ENCODE measurements at regions not wholly inside any gene's neighbourhood (a gene's known extent, or its start where the extent isn't known, plus 50 kb on each side); places are given as distances from the start of the nearest gene placed in this dataset.
"Not testable (repeated sequence)": the region's sequence is repeated elsewhere in the genome, so short reads cannot be mapped to it uniquely, and the experiment has no call there.

GRCh38 chr17:77622084-77622483 lies 336.4 kb upstream of the TNRC6C start:
- DNase-seq; H3K4me3 Mint-ChIP-seq; ATAC-seq (ENCODE audit: low read depth); H3K9me3 Mint-ChIP-seq; POLR2A ChIA-PET; H3K27me3 Mint-ChIP-seq; H3K27ac Mint-ChIP-seq; H3K36me3 Mint-ChIP-seq: not testable (repeated sequence)
- H3K4me1 Mint-ChIP-seq, result peaks cover 17% of the 10 kb centered on the region

DNA sequence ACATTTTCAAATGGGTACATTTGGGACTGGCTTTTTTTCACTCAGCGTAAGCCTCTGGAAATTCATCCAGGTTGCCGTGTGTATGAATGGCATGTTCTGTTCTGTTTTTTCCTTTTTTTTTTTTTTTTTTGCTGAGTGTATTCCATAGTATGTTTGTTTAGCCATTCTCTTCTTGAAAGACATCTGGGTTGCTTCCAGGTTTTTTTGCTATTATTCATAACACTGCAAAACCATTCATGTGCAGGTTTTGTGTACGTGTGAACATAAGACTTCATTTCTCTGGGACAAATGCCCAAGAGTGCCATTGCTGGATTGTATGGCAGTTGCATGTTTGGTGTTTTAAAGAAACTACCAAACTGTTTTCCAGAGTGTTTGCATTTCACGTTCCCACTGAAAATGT lies 335.9 kb upstream of the TNRC6C start:
- POLR2A ChIA-PET, result no interaction called here
- peaks cover 15% of the 10 kb centered on the region for H3K4me1 Mint-ChIP-seq
- H3K27ac Mint-ChIP-seq, result no peak overlapping the region
- H3K36me3 Mint-ChIP-seq, result peaks cover 7% of the 10 kb centered on the region
- DNase-seq (no peak), ATAC-seq (ENCODE audit: low read depth) (no peak)
- H3K4me3 Mint-ChIP-seq, result no peak overlapping the region
- H3K27me3 Mint-ChIP-seq, result peaks cover 7% of the 10 kb centered on the region
- peaks cover 9% of the 10 kb centered on the region for H3K9me3 Mint-ChIP-seq

DNA sequence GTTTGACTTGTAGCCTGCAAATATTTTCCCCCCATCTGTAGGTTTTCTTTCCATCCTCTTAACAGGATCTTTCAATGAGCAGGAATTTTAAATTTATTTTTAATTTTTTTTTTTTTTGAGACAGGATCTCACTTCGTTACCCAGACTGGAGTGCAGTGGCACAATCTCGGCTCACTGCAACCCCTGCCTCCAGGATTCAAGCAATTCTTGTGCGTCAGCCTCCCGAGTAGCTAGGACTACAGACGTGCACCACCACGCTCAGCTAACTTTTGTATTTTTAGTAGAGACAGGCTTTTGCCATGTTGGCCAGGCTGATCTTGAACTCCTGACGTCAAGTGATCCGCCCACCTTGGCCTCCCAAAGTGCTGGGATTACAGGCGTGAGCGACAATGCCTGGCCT lies 335.2 kb upstream of the TNRC6C start:
- H3K27me3 Mint-ChIP-seq; H3K4me3 Mint-ChIP-seq; H3K4me1 Mint-ChIP-seq; DNase-seq; H3K36me3 Mint-ChIP-seq; H3K27ac Mint-ChIP-seq; ATAC-seq (ENCODE audit: low read depth); POLR2A ChIA-PET: not testable (repeated sequence)
- peaks cover 12% of the 10 kb centered on the region for H3K9me3 Mint-ChIP-seq

DNA sequence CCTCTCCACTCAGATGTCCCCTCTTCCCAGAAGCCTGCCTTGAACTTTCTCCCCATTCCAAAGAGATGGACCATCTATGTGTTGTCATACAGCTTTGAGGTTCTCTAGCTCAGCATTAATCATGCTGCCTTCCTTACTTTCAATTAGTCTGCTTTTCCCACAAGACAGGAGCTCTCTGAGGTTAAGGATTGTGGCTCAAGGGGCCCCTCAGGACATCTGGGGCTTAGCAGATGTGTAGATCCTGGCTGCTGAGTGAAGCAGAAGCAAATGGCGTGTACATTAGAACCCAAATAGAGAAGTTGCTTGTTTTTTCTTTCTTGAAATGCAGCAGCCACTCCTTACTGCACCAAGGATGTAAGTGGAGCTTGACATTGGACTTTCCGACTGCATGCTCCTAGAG lies 330.5 kb upstream of the TNRC6C start:
- peaks cover 10% of the 10 kb centered on the region for H3K9me3 Mint-ChIP-seq
- DNase-seq, result no peak
- no peak overlapping the region for H3K4me3 Mint-ChIP-seq
- H3K27me3 Mint-ChIP-seq, result peaks cover 9% of the 10 kb centered on the region
- H3K27ac Mint-ChIP-seq, result no peak overlapping the region
- peaks cover 7% of the 10 kb centered on the region for H3K36me3 Mint-ChIP-seq
- H3K4me1 Mint-ChIP-seq, result no peaks in the 10 kb centered on the region
- no peak for ATAC-seq (ENCODE audit: low read depth)
- POLR2A ChIA-PET, result no interaction called here

DNA sequence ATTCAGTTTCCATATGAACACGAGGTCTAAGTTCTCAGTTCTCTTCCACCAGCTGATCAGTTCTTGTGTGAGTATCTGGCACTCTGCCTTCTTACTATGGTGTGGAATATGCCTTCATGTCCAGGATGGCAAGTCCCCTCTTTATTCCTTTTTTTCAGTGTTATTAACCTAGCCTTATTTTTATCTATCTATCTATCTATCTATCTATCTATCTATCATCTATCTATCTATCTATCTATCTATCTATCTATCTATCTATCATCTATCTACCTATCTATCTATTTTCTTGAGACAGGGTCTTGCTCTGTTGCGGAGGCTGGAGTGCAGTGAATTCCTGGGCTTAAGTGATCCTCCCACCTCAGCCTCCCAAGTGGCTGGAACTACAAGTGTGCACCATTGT lies 329.2 kb upstream of the TNRC6C start:
- DNase-seq; H3K36me3 Mint-ChIP-seq; H3K27ac Mint-ChIP-seq; H3K27me3 Mint-ChIP-seq; H3K4me3 Mint-ChIP-seq; H3K4me1 Mint-ChIP-seq; ATAC-seq (ENCODE audit: low read depth); POLR2A ChIA-PET: not testable (repeated sequence)
- peaks cover 11% of the 10 kb centered on the region for H3K9me3 Mint-ChIP-seq

GRCh38 chr17:77631307-77631706 lies 327.2 kb upstream of the TNRC6C start:
- POLR2A ChIA-PET, result no interaction called here

DNA sequence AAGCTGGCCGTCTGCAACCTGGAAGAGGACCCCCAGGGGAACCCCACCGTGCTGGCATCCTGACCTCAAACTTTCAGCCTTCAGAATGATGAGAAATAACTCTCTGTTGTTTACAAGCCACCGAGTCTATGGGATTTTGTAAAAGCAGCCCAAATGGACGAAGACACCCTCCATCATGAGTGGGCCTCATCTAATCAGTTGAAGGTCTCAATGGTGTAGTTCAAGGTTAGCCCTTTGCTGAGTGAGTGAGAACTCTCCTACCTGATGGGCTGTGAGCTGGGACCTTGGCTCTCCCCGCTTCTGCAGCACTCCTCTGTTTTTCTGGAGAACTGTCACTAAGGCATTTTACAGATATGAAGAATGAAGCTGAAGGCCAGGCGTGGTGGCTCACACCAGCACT lies 325.9 kb upstream of the TNRC6C start:
- Mint-ChIP-seq H3K9me3 (peaks cover 4% of the 10 kb centered on the region), H3K4me1 (peaks cover 6% of the 10 kb centered on the region), H3K27ac (no peak overlapping the region), H3K4me3 (no peak overlapping the region), H3K27me3 (peaks cover 2% of the 10 kb centered on the region), H3K36me3 (peaks cover 2% of the 10 kb centered on the region)
- ATAC-seq (ENCODE audit: low read depth) (no peak), DNase-seq (no peak)
- POLR2A ChIA-PET, result no interaction called here

More at GRCh38 chr17:77631307-77631706, 327.2 kb upstream of the TNRC6C start:
- H3K27me3 Mint-ChIP-seq, result peaks cover 7% of the 10 kb centered on the region
- DNase-seq (no peak), ATAC-seq (ENCODE audit: low read depth) (no peak)
- H3K27ac Mint-ChIP-seq, result no peak overlapping the region
- H3K9me3 Mint-ChIP-seq, result peaks cover 11% of the 10 kb centered on the region
- no peak overlapping the region for H3K4me3 Mint-ChIP-seq
- H3K36me3 Mint-ChIP-seq, result peaks cover 7% of the 10 kb centered on the region
- H3K4me1 Mint-ChIP-seq, result peaks cover 6% of the 10 kb centered on the region

GRCh38 chr17:77634710-77635109 lies 323.8 kb upstream of the TNRC6C start:
- H3K27ac Mint-ChIP-seq, result no peak overlapping the region
- DNase-seq, result no peak
- peak; percentile 68 for ATAC-seq (ENCODE audit: low read depth)
- H3K4me3 Mint-ChIP-seq, result no peak overlapping the region
- no peaks in the 10 kb centered on the region for H3K36me3 Mint-ChIP-seq
- H3K9me3 Mint-ChIP-seq, result peaks cover 1% of the 10 kb centered on the region
- POLR2A ChIA-PET, result no interaction called here
- H3K27me3 Mint-ChIP-seq, result peaks cover 10% of the 10 kb centered on the region
- peaks cover 6% of the 10 kb centered on the region for H3K4me1 Mint-ChIP-seq

GRCh38 chr17:77635176-77635575 lies 323.3 kb upstream of the TNRC6C start:
- Mint-ChIP-seq H3K36me3 (no peaks in the 10 kb centered on the region), H3K4me1 (peaks cover 8% of the 10 kb centered on the region), H3K9me3 (peaks cover 1% of the 10 kb centered on the region), H3K27ac (peak overlapping the region; percentile 47), H3K27me3 (peaks cover 14% of the 10 kb centered on the region), H3K4me3 (no peak overlapping the region)
- DNase-seq, result no peak
- no peak for ATAC-seq (ENCODE audit: low read depth)
- POLR2A ChIA-PET, result interaction anchor here (1.4 kb wide), 1 partner anchor 11 kb away, joined by 3 read pairs; no protein-coding TSS in a partner anchor

DNA sequence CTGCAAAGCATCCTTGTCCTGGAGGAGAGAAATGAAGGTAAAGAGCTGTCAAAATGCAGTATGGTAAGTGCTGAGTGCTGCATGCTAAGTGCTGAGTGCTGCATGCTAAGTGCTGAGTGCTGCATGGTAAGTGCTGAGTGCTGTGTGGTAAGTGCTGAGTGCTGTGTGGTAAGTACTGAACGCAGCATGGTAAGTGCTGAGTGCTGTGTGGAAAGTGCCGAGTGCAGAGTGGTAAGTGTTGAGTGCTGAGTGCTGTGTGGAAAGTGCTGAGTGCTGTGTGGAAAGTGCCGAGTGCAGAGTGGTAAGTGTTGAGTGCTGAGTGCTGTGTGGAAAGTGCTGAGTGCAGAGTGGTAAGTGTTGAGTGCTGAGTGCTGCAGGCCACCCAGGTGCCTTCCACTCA lies 322.7 kb upstream of the TNRC6C start:
- H3K9me3 Mint-ChIP-seq; DNase-seq; H3K36me3 Mint-ChIP-seq; H3K4me1 Mint-ChIP-seq; ATAC-seq (ENCODE audit: low read depth); H3K4me3 Mint-ChIP-seq; H3K27ac Mint-ChIP-seq: not testable (repeated sequence)
- H3K27me3 Mint-ChIP-seq, result peaks cover 20% of the 10 kb centered on the region
- POLR2A ChIA-PET, result interaction anchor here (1.4 kb wide), 1 partner anchor 10 kb away, joined by 3 read pairs; no protein-coding TSS in a partner anchor

DNA sequence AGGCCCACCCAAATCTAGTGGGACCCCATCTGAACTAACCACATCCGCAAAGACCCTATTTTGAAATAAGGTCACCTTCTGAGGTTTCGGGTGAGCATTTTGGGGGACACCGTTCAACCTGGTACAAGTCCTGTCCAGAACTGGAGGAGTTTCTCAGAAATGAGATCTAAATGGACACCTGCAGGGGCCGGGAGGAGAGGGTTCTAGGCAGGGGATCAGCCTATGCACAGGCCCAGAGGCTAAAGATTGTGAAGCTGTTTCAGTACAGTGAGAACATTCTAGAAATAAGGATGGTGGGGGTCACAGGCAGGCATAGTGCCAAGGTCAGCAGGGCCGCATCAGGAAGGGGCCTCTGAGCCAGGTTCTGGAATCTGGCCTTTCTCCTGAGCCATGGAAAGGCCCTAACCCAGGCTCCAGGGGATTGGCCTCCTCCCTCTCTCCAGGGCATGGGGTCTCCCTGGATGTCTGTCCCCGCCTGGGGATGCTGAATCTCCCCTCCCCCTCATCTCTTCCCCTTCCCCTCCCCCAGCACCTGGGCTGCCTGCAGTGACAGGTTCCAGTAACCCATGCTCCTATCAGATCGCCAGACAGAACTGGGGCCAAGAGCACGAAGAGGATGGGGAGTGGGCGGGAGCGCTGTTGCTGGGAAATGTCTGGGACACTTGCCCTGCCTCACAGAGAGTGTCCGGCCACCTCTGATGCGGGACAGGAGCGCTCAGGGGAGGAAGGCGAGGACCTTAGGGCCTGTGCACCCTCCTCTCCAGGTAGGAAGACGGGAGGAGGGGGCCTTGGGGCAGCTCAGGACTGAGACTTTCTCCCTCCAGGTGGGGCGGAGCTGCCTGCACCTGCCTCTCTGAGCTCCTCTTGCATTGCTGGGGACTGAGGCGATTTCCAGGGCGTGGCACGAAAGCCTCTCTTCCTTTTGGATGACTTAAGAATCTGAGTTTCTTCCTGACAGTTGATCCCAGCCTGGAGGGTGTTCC lies 321.4 kb upstream of the TNRC6C start:
- no peak overlapping the region for H3K4me3 Mint-ChIP-seq
- no peak for DNase-seq
- H3K4me1 Mint-ChIP-seq, result peaks cover 9% of the 10 kb centered on the region
- no peak for ATAC-seq (ENCODE audit: low read depth)
- POLR2A ChIA-PET, result no interaction called here
- no peak overlapping the region for H3K27ac Mint-ChIP-seq
- peaks cover 25% of the 10 kb centered on the region for H3K27me3 Mint-ChIP-seq
- peaks cover 1% of the 10 kb centered on the region for H3K9me3 Mint-ChIP-seq
- H3K36me3 Mint-ChIP-seq, result no peaks in the 10 kb centered on the region

DNA sequence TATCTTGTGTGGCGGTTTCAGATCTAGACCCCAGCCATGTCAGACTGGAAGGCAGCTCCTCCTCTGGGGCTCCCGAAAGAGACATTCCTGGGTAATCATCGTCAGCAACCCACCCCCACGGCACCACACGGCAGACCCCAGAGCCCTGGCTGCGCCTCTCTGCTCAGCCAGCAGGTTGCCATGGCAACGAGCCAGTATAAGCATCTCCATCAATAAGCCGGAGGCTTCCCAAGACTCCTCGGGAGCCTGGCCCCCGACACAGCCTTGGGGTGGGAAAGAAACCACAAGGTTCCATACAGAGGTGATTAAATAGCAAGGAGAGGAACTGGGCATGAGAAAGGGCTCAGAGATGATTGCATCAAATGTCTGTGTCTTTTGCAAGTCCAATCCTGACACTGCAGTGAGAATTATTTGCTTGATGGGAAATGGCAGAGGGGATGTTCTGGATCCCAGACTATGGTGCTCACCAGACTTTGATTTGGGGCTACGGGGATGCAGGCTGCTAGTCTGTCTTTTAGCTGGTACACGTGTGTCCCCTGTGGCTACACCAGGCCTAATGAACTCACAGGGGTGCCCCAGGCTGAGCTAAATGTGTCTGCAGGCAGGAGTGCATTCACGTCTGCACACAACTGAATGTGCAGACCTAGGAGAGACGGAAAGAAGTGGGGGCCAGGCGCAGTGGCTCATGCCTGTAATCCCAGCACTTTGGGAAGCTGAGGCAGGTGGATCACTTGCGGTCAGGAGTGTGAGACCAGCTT lies 320.5 kb upstream of the TNRC6C start:
- Mint-ChIP-seq H3K4me3 (no peak overlapping the region), H3K27ac (no peak overlapping the region), H3K9me3 (peaks cover 1% of the 10 kb centered on the region), H3K4me1 (peaks cover 9% of the 10 kb centered on the region), H3K27me3 (peaks cover 31% of the 10 kb centered on the region), H3K36me3 (no peaks in the 10 kb centered on the region)
- ATAC-seq (ENCODE audit: low read depth) (no peak), DNase-seq (no peak)
- POLR2A ChIA-PET, result interaction anchor here (0.6 kb wide), 1 partner anchor 56 kb away, joined by 3 read pairs; no protein-coding TSS in a partner anchor

- Mint-ChIP-seq H3K4me3 (no peak overlapping the region), H3K27me3 (peaks cover 33% of the 10 kb centered on the region), H3K9me3 (no peaks in the 10 kb centered on the region), H3K36me3 (no peaks in the 10 kb centered on the region), H3K4me1 (peaks cover 6% of the 10 kb centered on the region), H3K27ac (no peak overlapping the region)
- no peak for DNase-seq
- POLR2A ChIA-PET, result interaction anchor here (1.2 kb wide), 1 partner anchor 87 kb away, joined by 3 read pairs; no protein-coding TSS in a partner anchor
- no peak for ATAC-seq (ENCODE audit: low read depth)
Observed at GRCh38 chr17:77640252-77640651, 318.3 kb upstream of the TNRC6C start.

Data from activated naive CD8-positive, alpha-beta T cell treated with anti-CD3 and anti-CD28 coated beads, Interleukin-2, amount 10 ng/mL, durations not matched to agents 7 days and 5 days (primary cell).